ENCODE measurements at regions not wholly inside any gene's neighbourhood (a gene's known extent, or its start where the extent isn't known, plus 50 kb on each side); places are given as distances from the start of the nearest gene placed in this dataset.

DNA sequence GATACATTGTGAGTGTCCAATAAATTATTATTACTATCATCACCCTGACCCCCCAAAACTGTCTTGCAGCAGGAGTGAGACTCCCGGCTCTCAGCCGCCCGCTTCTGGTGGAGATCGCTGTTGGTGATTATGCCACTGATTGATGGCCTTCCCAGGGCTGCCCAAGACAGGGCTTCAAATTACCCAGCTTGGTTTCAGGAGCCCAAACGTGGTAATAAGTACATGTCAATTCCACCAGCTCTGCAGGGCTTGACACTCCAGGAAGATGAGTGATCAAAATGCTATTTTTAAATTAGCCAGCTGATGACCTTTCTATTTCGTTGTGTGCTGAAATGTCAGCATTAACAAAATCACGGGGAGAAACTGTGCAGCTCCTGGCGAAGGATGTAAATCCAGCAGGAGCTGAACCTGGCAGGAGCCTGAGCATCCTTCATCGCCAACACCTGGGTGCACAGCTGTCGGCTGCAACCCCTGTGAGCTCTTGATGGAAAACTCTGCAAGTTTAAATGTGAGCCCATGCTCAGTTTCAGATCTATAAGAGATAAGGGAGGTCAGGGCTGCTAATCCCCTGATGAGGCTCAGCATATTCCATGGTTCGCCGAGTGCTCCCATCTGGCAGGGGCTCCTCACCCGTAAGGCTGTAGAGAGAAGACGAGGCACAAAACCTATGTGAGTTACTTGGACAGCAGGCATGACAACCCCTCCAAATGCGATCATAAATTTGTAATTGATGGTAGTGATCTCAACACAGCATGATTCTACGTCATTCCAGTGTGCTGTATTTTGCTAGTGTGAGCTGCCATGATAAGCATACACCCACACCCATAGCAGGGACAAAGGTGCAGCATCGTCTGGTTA is 446.3 kb downstream of the TCERG1L start:
- H3K4me1 ChIP-seq (ENCODE audit: insufficient read depth, low read length, poor library complexity, severe bottlenecking): no peaks in the 10 kb centered on the region
- no peaks in the 10 kb centered on the region for H3K36me3 ChIP-seq (ENCODE audit: insufficient read depth, low read length, poor library complexity, severe bottlenecking)
- no peak for TF ChIP-seq CTCF (conservative IDR thresholded peaks at IDR 0.05; ENCODE audit: low read depth, low read length)
- TF ChIP-seq EZH2 (IDR thresholded peaks at IDR 0.05; ENCODE audit: borderline replicate concordance, low read depth, low read length, poor library complexity, severe bottlenecking): no peak
- no peaks in the 10 kb centered on the region for H3K9me3 ChIP-seq (ENCODE audit: low read depth, low read length, poor library complexity, severe bottlenecking)
- BruUV-seq (replicated peaks): no TSS peak
- H3K27ac ChIP-seq (ENCODE audit: low read depth, low read length, poor library complexity, severe bottlenecking): no peak overlapping the region
- H3K4me3 ChIP-seq (ENCODE audit: low read depth, low read length, poor library complexity, severe bottlenecking): no peak overlapping the region
- ChIA-PET CTCF (no interaction called here), POLR2A (ENCODE audit: low non-redundant PET) (no interaction called here)
- DNase-seq (ENCODE audit: low spot score): no peak
- intact Hi-C loops (cut with micrococcal nuclease; ENCODE audit: unreplicated experiment): no loop called here
- no peaks in the 10 kb centered on the region for H3K27me3 ChIP-seq (replicated peaks; ENCODE audit: insufficient read depth, low read depth, low read length, poor library complexity)

DNA sequence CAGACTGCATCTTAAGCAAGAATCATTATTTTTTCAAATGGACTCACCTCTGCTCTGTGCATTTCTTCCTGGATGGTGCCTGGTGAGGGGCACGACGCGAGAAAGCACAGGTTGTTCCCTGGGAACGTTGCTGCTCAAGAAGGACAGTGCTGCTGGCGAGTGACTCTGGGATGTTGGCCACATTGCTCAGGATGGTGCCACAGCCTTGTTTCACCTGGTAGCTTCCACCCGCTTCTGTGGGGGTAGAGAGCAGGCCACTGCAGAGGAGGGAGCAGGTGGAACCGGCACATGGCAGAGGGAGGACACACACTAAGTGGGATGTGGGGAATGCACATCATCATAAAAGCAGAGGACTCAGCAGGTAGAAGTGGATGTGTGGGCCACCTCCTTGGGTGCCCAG is 444.7 kb downstream of the TCERG1L start:
- Histone ChIP-seq H3K9me3 (ENCODE audit: low read depth, low read length, poor library complexity, severe bottlenecking) (no peaks in the 10 kb centered on the region), H3K4me1 (ENCODE audit: insufficient read depth, low read length, poor library complexity, severe bottlenecking) (no peaks in the 10 kb centered on the region), H3K27ac (ENCODE audit: low read depth, low read length, poor library complexity, severe bottlenecking) (no peak overlapping the region), H3K27me3 (replicated peaks; ENCODE audit: insufficient read depth, low read depth, low read length, poor library complexity) (no peaks in the 10 kb centered on the region), H3K4me3 (ENCODE audit: low read depth, low read length, poor library complexity, severe bottlenecking) (no peak overlapping the region), H3K36me3 (ENCODE audit: insufficient read depth, low read length, poor library complexity, severe bottlenecking) (no peaks in the 10 kb centered on the region)
- intact Hi-C loops (cut with micrococcal nuclease; ENCODE audit: unreplicated experiment): no loop called here
- no TSS peak for BruUV-seq (replicated peaks)
- TF ChIP-seq EZH2 (IDR thresholded peaks at IDR 0.05; ENCODE audit: borderline replicate concordance, low read depth, low read length, poor library complexity, severe bottlenecking) (no peak), CTCF (conservative IDR thresholded peaks at IDR 0.05; ENCODE audit: low read depth, low read length) (no peak)
- ChIA-PET CTCF (no interaction called here), POLR2A (ENCODE audit: low non-redundant PET) (no interaction called here)
- no peak for DNase-seq (ENCODE audit: low spot score)

DNA sequence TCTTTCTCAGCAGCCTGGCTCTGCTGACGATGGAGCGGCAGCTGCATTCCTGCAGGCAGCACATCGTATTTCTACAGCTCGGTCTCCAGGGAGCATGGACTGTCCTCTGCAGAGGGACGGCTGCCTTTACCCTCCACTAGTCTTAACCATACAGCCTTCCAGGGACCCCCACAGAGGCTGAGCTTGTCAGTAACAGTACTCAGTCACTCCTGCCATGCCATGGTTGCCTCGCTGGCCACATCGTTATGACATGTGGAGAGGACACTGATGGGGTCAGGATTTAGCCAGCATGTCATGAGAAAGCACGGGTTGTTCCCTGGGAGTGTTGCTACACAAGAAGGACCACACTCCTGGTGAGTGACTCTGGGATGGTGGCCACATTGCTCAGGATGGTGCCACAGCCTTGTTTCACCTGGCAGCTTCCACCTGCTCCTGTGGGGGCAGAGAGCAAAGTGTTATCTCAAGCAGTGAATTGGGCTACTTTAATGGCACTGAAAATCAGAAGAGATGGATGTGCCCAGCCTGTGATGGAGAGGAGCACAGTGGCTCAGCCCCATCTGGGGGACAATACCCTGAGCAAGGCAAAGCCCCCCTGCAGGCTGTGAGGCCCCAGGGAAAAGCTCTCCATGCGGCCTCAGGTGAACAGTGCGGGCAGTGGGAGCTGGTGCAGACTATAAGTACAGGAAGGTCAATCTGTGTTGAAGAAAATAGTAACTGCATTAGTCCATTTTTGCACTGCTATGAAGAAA is 443.9 kb downstream of the TCERG1L start:
- Histone ChIP-seq H3K27me3 (replicated peaks; ENCODE audit: insufficient read depth, low read depth, low read length, poor library complexity) (no peaks in the 10 kb centered on the region), H3K36me3 (ENCODE audit: insufficient read depth, low read length, poor library complexity, severe bottlenecking) (no peaks in the 10 kb centered on the region), H3K4me3 (ENCODE audit: low read depth, low read length, poor library complexity, severe bottlenecking) (no peak overlapping the region), H3K27ac (ENCODE audit: low read depth, low read length, poor library complexity, severe bottlenecking) (no peak overlapping the region), H3K9me3 (ENCODE audit: low read depth, low read length, poor library complexity, severe bottlenecking) (no peaks in the 10 kb centered on the region), H3K4me1 (ENCODE audit: insufficient read depth, low read length, poor library complexity, severe bottlenecking) (no peaks in the 10 kb centered on the region)
- POLR2A ChIA-PET (ENCODE audit: low non-redundant PET): no interaction called here
- CTCF ChIA-PET: no interaction called here
- intact Hi-C loops (cut with micrococcal nuclease; ENCODE audit: unreplicated experiment): no loop called here
- TF ChIP-seq EZH2 (IDR thresholded peaks at IDR 0.05; ENCODE audit: borderline replicate concordance, low read depth, low read length, poor library complexity, severe bottlenecking): no peak
- no peak for TF ChIP-seq CTCF (conservative IDR thresholded peaks at IDR 0.05; ENCODE audit: low read depth, low read length)
- BruUV-seq (replicated peaks): no TSS peak
- no peak for DNase-seq (ENCODE audit: low spot score)

Measured in A673 (cell line).